ENCODE measurements at regions not wholly inside any gene's neighbourhood (a gene's known extent, or its start where the extent isn't known, plus 50 kb on each side); places are given as distances from the start of the nearest gene placed in this dataset.

DNA sequence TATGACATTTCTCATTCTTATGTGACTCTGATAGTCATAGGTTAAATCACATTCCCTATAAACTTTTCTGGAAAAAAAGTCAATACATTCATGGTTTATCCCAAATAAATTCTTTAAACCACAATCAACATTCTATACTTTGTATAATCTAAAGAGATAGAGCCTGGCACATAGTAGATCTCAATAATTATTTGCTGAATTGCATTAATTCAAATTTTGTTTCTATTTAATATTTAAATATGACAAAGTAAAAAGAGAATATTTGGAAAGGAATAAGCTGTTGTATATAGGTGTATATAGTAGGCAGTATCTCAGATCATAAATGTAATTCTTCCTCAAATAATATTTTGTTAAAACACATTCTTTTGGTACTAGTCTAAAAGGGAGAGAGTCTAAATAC is 102.2 kb upstream of the USP15 start:
- Histone ChIP-seq H4K20me1 (ENCODE audit: control insufficient read depth, extremely low read depth, insufficient read depth, low read length) (no peaks in the 10 kb centered on the region), H3K9ac (ENCODE audit: insufficient read depth, low read length) (no peak overlapping the region), H3K4me3 (replicated peaks in 1 of 4; ENCODE audit: control extremely low read depth in 1 of 4, insufficient read depth in 1 of 4, low read depth in 3 of 4, low read length in 4 of 4) (no peak overlapping the region), H3K4me2 (ENCODE audit: extremely low read depth, insufficient read depth, low read length) (no peak overlapping the region), H3K36me3 (ENCODE audit: control insufficient read depth, insufficient read depth, low read length) (no peaks in the 10 kb centered on the region), H3K27me3 (ENCODE audit: control insufficient read depth, insufficient read depth, low read length) (no peaks in the 10 kb centered on the region), H3K4me1 (ENCODE audit: control insufficient read depth, extremely low read depth, insufficient read depth, low read length) (no peaks in the 10 kb centered on the region), H3K27ac (ENCODE audit: insufficient read depth, low read length) (no peak overlapping the region), H2AFZ (ENCODE audit: low read length) (no peak overlapping the region), H3K9me3 (ENCODE audit: control insufficient read depth, insufficient read depth, low read depth, low read length) (no peaks in the 10 kb centered on the region), H3K79me2 (ENCODE audit: control insufficient read depth, insufficient read depth, low read length) (no peaks in the 10 kb centered on the region)
- TF ChIP-seq EZH2 (IDR thresholded peaks at IDR 0.05; ENCODE audit: low read length, missing control alignments), result no peak
- DNase-seq (ENCODE audit: low read depth in 2 of 2), result no peak

DNA sequence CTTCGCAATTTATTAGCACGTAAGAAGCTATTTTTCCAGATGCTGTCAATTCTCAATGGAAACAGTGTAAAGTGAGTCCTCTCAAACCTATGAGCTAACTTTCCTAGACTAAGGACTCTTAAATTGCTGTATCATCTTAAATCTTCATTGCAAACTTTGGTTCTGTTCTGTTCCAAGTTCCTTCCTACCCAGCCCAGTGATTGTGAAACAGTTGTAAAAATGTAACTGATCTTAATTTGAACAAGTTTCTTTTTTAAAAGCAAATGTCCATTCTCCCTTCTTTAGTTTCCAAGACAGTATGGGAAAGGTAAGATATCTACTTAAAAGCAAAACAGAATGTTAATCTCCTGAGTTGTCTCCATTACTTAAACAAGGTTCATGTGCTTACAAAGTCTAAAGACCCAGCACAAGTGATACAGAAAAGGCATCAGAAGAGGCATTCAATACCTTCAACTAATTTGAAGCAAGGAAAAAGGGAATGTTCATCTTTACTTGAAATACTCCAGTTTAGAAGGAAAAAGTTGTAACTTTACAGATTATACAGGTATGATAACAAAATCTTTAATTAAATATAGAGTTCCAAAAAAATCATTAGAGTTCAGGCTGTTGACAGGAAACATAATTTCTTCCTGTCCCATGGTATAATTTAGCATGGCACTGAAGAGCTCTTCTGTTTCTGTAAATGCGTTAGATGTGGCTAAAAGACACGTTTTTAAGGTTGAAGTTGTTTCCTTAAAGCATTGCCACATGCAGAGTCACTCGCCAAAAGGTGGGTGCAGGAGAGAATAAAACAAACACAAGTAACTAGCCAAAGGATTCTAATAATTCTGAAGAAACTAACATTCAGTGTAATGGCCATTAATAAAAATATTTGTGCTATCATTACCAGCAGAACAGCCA is 101.5 kb upstream of the USP15 start:
- H4K20me1 ChIP-seq (ENCODE audit: control insufficient read depth, extremely low read depth, insufficient read depth, low read length), result no peaks in the 10 kb centered on the region
- no peaks in the 10 kb centered on the region for H3K27me3 ChIP-seq (ENCODE audit: control insufficient read depth, insufficient read depth, low read length)
- H3K9ac ChIP-seq (ENCODE audit: insufficient read depth, low read length), result no peak overlapping the region
- H3K79me2 ChIP-seq (ENCODE audit: control insufficient read depth, insufficient read depth, low read length), result no peaks in the 10 kb centered on the region
- H3K4me2 ChIP-seq (ENCODE audit: extremely low read depth, insufficient read depth, low read length), result no peak overlapping the region
- H3K27ac ChIP-seq (ENCODE audit: insufficient read depth, low read length), result no peak overlapping the region
- TF ChIP-seq EZH2 (IDR thresholded peaks at IDR 0.05; ENCODE audit: low read length, missing control alignments), result no peak
- TF ChIP-seq, protein P1, sequence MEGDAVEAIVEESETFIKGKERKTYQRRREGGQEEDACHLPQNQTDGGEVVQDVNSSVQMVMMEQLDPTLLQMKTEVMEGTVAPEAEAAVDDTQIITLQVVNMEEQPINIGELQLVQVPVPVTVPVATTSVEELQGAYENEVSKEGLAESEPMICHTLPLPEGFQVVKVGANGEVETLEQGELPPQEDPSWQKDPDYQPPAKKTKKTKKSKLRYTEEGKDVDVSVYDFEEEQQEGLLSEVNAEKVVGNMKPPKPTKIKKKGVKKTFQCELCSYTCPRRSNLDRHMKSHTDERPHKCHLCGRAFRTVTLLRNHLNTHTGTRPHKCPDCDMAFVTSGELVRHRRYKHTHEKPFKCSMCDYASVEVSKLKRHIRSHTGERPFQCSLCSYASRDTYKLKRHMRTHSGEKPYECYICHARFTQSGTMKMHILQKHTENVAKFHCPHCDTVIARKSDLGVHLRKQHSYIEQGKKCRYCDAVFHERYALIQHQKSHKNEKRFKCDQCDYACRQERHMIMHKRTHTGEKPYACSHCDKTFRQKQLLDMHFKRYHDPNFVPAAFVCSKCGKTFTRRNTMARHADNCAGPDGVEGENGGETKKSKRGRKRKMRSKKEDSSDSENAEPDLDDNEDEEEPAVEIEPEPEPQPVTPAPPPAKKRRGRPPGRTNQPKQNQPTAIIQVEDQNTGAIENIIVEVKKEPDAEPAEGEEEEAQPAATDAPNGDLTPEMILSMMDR (conservative IDR thresholded peaks at IDR 0.05 in 1 of 2, IDR thresholded peaks at IDR 0.05 in 1 of 2; ENCODE audit: low read depth in 1 of 2, low read length in 2 of 2), result no peak
- no peaks in the 10 kb centered on the region for H3K9me3 ChIP-seq (ENCODE audit: control insufficient read depth, insufficient read depth, low read depth, low read length)
- no peaks in the 10 kb centered on the region for H3K4me1 ChIP-seq (ENCODE audit: control insufficient read depth, extremely low read depth, insufficient read depth, low read length)
- DNase-seq (ENCODE audit: low read depth in 2 of 2), result no peak
- H3K4me3 ChIP-seq (replicated peaks in 1 of 4; ENCODE audit: control extremely low read depth in 1 of 4, insufficient read depth in 1 of 4, low read depth in 3 of 4, low read length in 4 of 4), result no peak overlapping the region
- H2AFZ ChIP-seq (ENCODE audit: low read length), result no peak overlapping the region
- H3K36me3 ChIP-seq (ENCODE audit: control insufficient read depth, insufficient read depth, low read length), result no peaks in the 10 kb centered on the region

DNA sequence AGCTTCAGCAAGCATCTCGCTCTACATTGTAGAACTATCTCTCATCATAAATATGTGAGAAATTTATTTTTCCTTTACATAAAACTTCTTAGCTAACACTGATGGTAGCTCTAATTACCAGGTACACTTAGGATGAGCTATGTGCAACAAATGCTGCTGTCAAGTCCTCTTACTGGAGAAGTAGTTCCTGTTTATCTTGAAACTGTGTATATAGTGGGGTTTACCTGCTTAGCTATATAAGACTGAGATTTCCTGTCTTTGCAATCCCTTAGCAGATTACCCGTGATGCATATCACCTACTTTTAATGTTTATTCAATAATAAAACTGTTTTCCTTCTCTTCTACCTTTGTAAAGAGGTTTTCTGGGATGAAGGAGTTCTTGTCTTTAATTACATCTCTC is 98.0 kb upstream of the USP15 start:
- Histone ChIP-seq H3K4me3 (replicated peaks in 1 of 4; ENCODE audit: control extremely low read depth in 1 of 4, insufficient read depth in 1 of 4, low read depth in 3 of 4, low read length in 4 of 4) (no peak overlapping the region), H3K9ac (ENCODE audit: insufficient read depth, low read length) (no peak overlapping the region), H3K36me3 (ENCODE audit: control insufficient read depth, insufficient read depth, low read length) (no peaks in the 10 kb centered on the region), H2AFZ (ENCODE audit: low read length) (no peak overlapping the region), H3K4me2 (ENCODE audit: extremely low read depth, insufficient read depth, low read length) (no peak overlapping the region), H3K79me2 (ENCODE audit: control insufficient read depth, insufficient read depth, low read length) (no peaks in the 10 kb centered on the region), H3K4me1 (ENCODE audit: control insufficient read depth, extremely low read depth, insufficient read depth, low read length) (no peaks in the 10 kb centered on the region), H3K27ac (ENCODE audit: insufficient read depth, low read length) (no peak overlapping the region), H3K9me3 (ENCODE audit: control insufficient read depth, insufficient read depth, low read depth, low read length) (no peaks in the 10 kb centered on the region), H4K20me1 (ENCODE audit: control insufficient read depth, extremely low read depth, insufficient read depth, low read length) (no peaks in the 10 kb centered on the region), H3K27me3 (ENCODE audit: control insufficient read depth, insufficient read depth, low read length) (no peaks in the 10 kb centered on the region)
- TF ChIP-seq, protein P1 (conservative IDR thresholded peaks at IDR 0.05 in 1 of 2, IDR thresholded peaks at IDR 0.05 in 1 of 2; ENCODE audit: low read depth in 1 of 2, low read length in 2 of 2), result no peak
- no peak for TF ChIP-seq EZH2 (IDR thresholded peaks at IDR 0.05; ENCODE audit: low read length, missing control alignments)
- DNase-seq (ENCODE audit: low read depth in 2 of 2), result no peak

Data from fibroblast of lung (primary cell).